ENCODE measurements at regions not wholly inside any gene's neighbourhood (a gene's known extent, or its start where the extent isn't known, plus 50 kb on each side); places are given as distances from the start of the nearest gene placed in this dataset.

DNA sequence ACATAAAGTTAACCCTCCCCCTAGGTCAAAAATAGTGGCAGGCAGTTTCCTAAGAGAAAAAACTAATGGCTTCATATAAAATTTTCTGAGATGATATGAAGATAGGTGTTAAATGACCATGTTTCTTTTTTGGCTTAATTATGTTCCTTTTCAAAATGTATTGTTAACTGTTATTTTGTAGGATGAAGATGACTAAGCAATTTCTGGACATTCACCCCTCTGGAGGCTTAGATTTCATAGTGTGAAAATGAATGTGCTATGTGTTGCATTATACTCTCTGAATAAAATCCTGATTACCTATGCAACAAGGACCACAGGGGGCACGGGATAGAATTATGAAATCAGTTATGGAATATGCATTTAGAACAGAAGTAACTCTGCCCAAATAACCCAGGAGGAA, 233.5 kb downstream of the MRPS30 start:
- TF ChIP-seq, protein P1, sequence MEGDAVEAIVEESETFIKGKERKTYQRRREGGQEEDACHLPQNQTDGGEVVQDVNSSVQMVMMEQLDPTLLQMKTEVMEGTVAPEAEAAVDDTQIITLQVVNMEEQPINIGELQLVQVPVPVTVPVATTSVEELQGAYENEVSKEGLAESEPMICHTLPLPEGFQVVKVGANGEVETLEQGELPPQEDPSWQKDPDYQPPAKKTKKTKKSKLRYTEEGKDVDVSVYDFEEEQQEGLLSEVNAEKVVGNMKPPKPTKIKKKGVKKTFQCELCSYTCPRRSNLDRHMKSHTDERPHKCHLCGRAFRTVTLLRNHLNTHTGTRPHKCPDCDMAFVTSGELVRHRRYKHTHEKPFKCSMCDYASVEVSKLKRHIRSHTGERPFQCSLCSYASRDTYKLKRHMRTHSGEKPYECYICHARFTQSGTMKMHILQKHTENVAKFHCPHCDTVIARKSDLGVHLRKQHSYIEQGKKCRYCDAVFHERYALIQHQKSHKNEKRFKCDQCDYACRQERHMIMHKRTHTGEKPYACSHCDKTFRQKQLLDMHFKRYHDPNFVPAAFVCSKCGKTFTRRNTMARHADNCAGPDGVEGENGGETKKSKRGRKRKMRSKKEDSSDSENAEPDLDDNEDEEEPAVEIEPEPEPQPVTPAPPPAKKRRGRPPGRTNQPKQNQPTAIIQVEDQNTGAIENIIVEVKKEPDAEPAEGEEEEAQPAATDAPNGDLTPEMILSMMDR (IDR thresholded peaks at IDR 0.05) = no peak
- no peak for TF ChIP-seq POLR2A (IDR thresholded peaks at IDR 0.05)
